HEK293 (cell line): ENCODE measurements at regions not wholly inside any gene's neighbourhood (a gene's known extent, or its start where the extent isn't known, plus 50 kb on each side); places are given as distances from the start of the nearest gene placed in this dataset.

Experiments
- CTCF ChIP-seq: fragments of 450-650 bp; formaldehyde crosslinking; IDR thresholded peaks from 2 replicates; pipeline ENCODE4 v1.5.1; 2016; ENCODE audit warnings: missing biosample characterization, missing genetic modification characterization
- KLF9 ChIP-seq: fragments of 450-650 bp; formaldehyde crosslinking; IDR thresholded peaks from 2 replicates; pipeline ENCODE4 v1.5.1; 2016; ENCODE audit warnings: missing biosample characterization, missing genetic modification characterization, low read depth
- PATZ1 ChIP-seq: fragments of 450-650 bp; formaldehyde crosslinking; IDR thresholded peaks from 2 replicates; pipeline ENCODE4 v1.5.1; 2016; ENCODE audit warnings: missing biosample characterization, missing genetic modification characterization
- PRDM1 ChIP-seq: fragments of 450-650 bp; formaldehyde crosslinking; IDR thresholded peaks from 2 replicates; pipeline ENCODE4; 2016; ENCODE audit warnings: missing biosample characterization, missing genetic modification characterization
- TSHZ1 ChIP-seq: fragments of 450-650 bp; formaldehyde crosslinking; IDR thresholded peaks from 2 replicates; pipeline ENCODE4 v1.5.1; 2016; ENCODE audit warnings: missing biosample characterization, missing genetic modification characterization, borderline replicate concordance
- WT1 ChIP-seq: fragments of 450-650 bp; formaldehyde crosslinking; IDR thresholded peaks from 2 replicates; pipeline ENCODE4 v1.5.1; 2016; ENCODE audit warnings: missing biosample characterization, missing genetic modification characterization
- YY1 ChIP-seq: fragments of 450-650 bp; formaldehyde crosslinking; IDR thresholded peaks from 2 replicates; pipeline ENCODE4 v1.5.1; 2018; ENCODE audit warnings: missing biosample characterization, missing genetic modification characterization
- ZNF19 ChIP-seq: fragments of 450-650 bp; formaldehyde crosslinking; IDR thresholded peaks from 2 replicates; pipeline ENCODE4; 2016; ENCODE audit warnings: missing biosample characterization, missing genetic modification characterization, low read depth
- ZNF274 ChIP-seq, 2 experiments: fragments of 200-500 bp in 1 of 2; fragments of 450-650 bp in 1 of 2; sonication (Bioruptor generic) in 1 of 2; formaldehyde crosslinking in 1 of 2; IDR thresholded peaks; 2 replicates each; pipeline versions ENCODE4 v1.5.1 to v1.6.1; 2014 to 2016; ENCODE audit warnings: borderline replicate concordance in 1 of 2, inconsistent platforms in 1 of 2, low read length in 1 of 2, missing biosample characterization in 1 of 2, missing genetic modification characterization in 1 of 2
- ZNF311 ChIP-seq: fragments of 450-650 bp; formaldehyde crosslinking; IDR thresholded peaks from 2 replicates; pipeline ENCODE4 v1.5.1; 2017; ENCODE audit warnings: missing biosample characterization, missing genetic modification characterization, borderline replicate concordance
- ZNF596 ChIP-seq: fragments of 450-650 bp; IDR thresholded peaks from 2 replicates; pipeline ENCODE4 v1.5.0; 2018; ENCODE audit warnings: missing biosample characterization, mild to moderate bottlenecking, missing genetic modification characterization, moderate library complexity
- ZNF747 ChIP-seq: fragments of 450-650 bp; formaldehyde crosslinking; IDR thresholded peaks from 2 replicates; pipeline ENCODE4 v1.5.1; 2016; ENCODE audit warnings: missing biosample characterization, missing genetic modification characterization
- ZNF830 ChIP-seq: fragments of 450-650 bp; IDR thresholded peaks from 2 replicates; pipeline ENCODE4 v1.5.0; 2018; ENCODE audit warnings: missing biosample characterization, missing genetic modification characterization, low read depth, mild to moderate bottlenecking, moderate library complexity

- TF ChIP-seq CTCF (tag by site-specific recombination) (no peak), ZNF311 (tag by site-specific recombination) (no peak), ZNF19 (tag by site-specific recombination) (no peak), YY1 (tag by site-specific recombination) (no peak), TSHZ1 (tag by site-specific recombination) (no peak), PRDM1 (tag by site-specific recombination) (no peak), ZNF274 (IDR thresholded peaks at IDR 0.05; ENCODE audit: low read length) (no peak), ZNF274 (tag by site-specific recombination; IDR thresholded peaks at IDR 0.05; ENCODE audit: borderline replicate concordance) (no peak), WT1 (tag by site-specific recombination) (no peak), ZNF596 (tag by site-specific recombination) (no peak), ZNF747 (tag by site-specific recombination) (no peak), KLF9 (no peak), ZNF830 (tag by site-specific recombination) (no peak), PATZ1 (tag by site-specific recombination) (no peak)
These were observed 77.0 kb upstream of the FGF3 start for GRCh38 chr11:69896250-69896649.
